ENCODE measurements at regions not wholly inside any gene's neighbourhood (a gene's known extent, or its start where the extent isn't known, plus 50 kb on each side); places are given as distances from the start of the nearest gene placed in this dataset.

DNA sequence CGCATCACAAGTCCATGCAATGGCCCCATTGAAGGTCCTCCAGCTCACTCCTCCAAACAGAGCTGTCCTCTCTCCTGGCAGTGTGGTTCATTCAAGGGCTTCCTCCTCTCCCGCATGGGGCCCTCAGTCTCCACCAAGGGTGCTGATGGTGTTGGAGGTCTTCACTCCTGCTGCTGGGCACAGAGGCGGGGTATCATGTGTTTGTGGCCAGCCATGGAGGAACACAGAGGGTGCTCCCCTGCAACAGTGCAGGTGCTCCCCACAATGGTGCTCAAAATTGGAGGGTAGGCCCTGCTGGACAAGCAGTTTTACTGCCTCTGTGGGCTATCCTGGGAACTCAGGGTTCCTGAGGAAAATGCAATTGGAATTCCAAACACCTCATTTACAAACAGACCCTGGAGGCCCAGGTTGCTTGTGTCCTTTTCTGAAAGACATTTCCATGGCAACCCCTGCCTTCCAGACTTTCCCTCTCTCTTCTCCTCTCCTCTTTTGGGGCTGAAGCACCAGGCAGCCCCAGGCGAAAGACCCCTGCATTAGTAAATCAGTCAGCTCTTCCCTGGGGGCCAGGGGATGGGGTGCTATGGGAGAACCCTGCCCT, 256.0 kb downstream of the HAUS1 start (continued):
- TF ChIP-seq, protein P1, sequence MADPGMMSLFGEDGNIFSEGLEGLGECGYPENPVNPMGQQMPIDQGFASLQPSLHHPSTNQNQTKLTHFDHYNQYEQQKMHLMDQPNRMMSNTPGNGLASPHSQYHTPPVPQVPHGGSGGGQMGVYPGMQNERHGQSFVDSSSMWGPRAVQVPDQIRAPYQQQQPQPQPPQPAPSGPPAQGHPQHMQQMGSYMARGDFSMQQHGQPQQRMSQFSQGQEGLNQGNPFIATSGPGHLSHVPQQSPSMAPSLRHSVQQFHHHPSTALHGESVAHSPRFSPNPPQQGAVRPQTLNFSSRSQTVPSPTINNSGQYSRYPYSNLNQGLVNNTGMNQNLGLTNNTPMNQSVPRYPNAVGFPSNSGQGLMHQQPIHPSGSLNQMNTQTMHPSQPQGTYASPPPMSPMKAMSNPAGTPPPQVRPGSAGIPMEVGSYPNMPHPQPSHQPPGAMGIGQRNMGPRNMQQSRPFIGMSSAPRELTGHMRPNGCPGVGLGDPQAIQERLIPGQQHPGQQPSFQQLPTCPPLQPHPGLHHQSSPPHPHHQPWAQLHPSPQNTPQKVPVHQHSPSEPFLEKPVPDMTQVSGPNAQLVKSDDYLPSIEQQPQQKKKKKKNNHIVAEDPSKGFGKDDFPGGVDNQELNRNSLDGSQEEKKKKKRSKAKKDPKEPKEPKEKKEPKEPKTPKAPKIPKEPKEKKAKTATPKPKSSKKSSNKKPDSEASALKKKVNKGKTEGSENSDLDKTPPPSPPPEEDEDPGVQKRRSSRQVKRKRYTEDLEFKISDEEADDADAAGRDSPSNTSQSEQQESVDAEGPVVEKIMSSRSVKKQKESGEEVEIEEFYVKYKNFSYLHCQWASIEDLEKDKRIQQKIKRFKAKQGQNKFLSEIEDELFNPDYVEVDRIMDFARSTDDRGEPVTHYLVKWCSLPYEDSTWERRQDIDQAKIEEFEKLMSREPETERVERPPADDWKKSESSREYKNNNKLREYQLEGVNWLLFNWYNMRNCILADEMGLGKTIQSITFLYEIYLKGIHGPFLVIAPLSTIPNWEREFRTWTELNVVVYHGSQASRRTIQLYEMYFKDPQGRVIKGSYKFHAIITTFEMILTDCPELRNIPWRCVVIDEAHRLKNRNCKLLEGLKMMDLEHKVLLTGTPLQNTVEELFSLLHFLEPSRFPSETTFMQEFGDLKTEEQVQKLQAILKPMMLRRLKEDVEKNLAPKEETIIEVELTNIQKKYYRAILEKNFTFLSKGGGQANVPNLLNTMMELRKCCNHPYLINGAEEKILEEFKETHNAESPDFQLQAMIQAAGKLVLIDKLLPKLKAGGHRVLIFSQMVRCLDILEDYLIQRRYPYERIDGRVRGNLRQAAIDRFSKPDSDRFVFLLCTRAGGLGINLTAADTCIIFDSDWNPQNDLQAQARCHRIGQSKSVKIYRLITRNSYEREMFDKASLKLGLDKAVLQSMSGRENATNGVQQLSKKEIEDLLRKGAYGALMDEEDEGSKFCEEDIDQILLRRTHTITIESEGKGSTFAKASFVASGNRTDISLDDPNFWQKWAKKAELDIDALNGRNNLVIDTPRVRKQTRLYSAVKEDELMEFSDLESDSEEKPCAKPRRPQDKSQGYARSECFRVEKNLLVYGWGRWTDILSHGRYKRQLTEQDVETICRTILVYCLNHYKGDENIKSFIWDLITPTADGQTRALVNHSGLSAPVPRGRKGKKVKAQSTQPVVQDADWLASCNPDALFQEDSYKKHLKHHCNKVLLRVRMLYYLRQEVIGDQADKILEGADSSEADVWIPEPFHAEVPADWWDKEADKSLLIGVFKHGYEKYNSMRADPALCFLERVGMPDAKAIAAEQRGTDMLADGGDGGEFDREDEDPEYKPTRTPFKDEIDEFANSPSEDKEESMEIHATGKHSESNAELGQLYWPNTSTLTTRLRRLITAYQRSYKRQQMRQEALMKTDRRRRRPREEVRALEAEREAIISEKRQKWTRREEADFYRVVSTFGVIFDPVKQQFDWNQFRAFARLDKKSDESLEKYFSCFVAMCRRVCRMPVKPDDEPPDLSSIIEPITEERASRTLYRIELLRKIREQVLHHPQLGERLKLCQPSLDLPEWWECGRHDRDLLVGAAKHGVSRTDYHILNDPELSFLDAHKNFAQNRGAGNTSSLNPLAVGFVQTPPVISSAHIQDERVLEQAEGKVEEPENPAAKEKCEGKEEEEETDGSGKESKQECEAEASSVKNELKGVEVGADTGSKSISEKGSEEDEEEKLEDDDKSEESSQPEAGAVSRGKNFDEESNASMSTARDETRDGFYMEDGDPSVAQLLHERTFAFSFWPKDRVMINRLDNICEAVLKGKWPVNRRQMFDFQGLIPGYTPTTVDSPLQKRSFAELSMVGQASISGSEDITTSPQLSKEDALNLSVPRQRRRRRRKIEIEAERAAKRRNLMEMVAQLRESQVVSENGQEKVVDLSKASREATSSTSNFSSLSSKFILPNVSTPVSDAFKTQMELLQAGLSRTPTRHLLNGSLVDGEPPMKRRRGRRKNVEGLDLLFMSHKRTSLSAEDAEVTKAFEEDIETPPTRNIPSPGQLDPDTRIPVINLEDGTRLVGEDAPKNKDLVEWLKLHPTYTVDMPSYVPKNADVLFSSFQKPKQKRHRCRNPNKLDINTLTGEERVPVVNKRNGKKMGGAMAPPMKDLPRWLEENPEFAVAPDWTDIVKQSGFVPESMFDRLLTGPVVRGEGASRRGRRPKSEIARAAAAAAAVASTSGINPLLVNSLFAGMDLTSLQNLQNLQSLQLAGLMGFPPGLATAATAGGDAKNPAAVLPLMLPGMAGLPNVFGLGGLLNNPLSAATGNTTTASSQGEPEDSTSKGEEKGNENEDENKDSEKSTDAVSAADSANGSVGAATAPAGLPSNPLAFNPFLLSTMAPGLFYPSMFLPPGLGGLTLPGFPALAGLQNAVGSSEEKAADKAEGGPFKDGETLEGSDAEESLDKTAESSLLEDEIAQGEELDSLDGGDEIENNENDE (IDR thresholded peaks at IDR 0.05; ENCODE audit: insufficient replicate concordance, low read length) = no peak
- TF ChIP-seq YY1 (IDR thresholded peaks at IDR 0.05; ENCODE audit: low read depth, low read length) (no peak), SIN3A (conservative IDR thresholded peaks at IDR 0.05 in 1 of 2, IDR thresholded peaks at IDR 0.05 in 1 of 2; ENCODE audit: low read depth in 1 of 2, low read length in 2 of 2) (no peak), TEAD4 (IDR thresholded peaks at IDR 0.05; ENCODE audit: low read depth, low read length) (no peak), SIRT6 (IDR thresholded peaks at IDR 0.05; ENCODE audit: low read length) (no peak), HDAC2 (IDR thresholded peaks at IDR 0.05; ENCODE audit: borderline replicate concordance in 1 of 2, low read depth in 2 of 2, low read length in 2 of 2) (no peak), TAF7 (optimal IDR thresholded peaks at IDR 0.05; ENCODE audit: borderline replicate concordance, low read depth, low read length) (no peak), NRF1 (IDR thresholded peaks at IDR 0.05; ENCODE audit: low read depth, low read length) (no peak), BCL11A (IDR thresholded peaks at IDR 0.05; ENCODE audit: low read depth in 2 of 2, low read length in 2 of 2) (no peak)

Data from H1 (cell line).